Left lung (tissue), 4 donors: ENCODE measurements at regions not wholly inside any gene's neighbourhood (a gene's known extent, or its start where the extent isn't known, plus 50 kb on each side); places are given as distances from the start of the nearest gene placed in this dataset.

ENCODE experiments used
- ATAC-seq: fragments of 200-7000 bp; cut with Tn5 transposase; one replicate; pipeline ENCODE4 v1.9.1; 2020; ENCODE audit warnings: moderate library complexity
- DNase-seq, 4 donors: peaks; one replicate each; pipeline ENCODE4 v3.0.0-alpha.2; 2013 to 2020
- H3K27ac ChIP-seq, 2 donors: fragments of 200-600 bp; sonication (generic) in 1 of 2; one replicate each; pipeline versions ENCODE4 v1.5.0 to v1.8.0; 2020 to 2021
- H3K27me3 ChIP-seq, 2 donors: fragments of 200-600 bp; sonication (generic) in 1 of 2; one replicate each; pipeline versions ENCODE4 v1.5.0 to v1.8.0; 2020 to 2021
- H3K36me3 ChIP-seq, 2 donors: fragments of 200-600 bp; sonication (generic) in 1 of 2; one replicate each; pipeline versions ENCODE4 v1.5.0 to v1.8.0; 2020 to 2021
- H3K4me1 ChIP-seq, 2 donors: fragments of 200-600 bp; one replicate each; pipeline ENCODE4 v1.8.0; 2021
- H3K4me3 ChIP-seq, 2 donors: fragments of 200-600 bp; sonication (generic) in 1 of 2; one replicate each; pipeline versions ENCODE4 v1.5.0 to v1.8.0; 2020 to 2021; ENCODE audit warnings: mild to moderate bottlenecking in 1 of 2
- H3K9me3 ChIP-seq, 2 donors: fragments of 200-600 bp; sonication (generic) in 1 of 2; one replicate each; pipeline versions ENCODE4 v1.5.0 to v1.8.0; 2020 to 2021
- CTCF ChIP-seq, 2 donors: fragments of 200-600 bp; sonication (generic) in 1 of 2; IDR thresholded peaks; one replicate each; pipeline versions ENCODE4 v1.5.0 to v1.8.0; 2021; ENCODE audit warnings: antibody characterized with exemption in 2 of 2
- intact Hi-C, 2 donors: fragments of 100-400 bp; cut with DNase I; formaldehyde crosslinking; loops; one replicate each; pipeline versions ENCODE4 v1.11.2 to v1.14.2; 2022
- donor health status: DM: no; HTN: yes; CAD: no.
- donor health status: DM: no; HTN: no; CAD: no.

- DNase-seq: peak in 1 of 4 donors; percentile 66
- intact Hi-C loops: no loop called here
- Histone ChIP-seq H3K27ac (no peak overlapping the region), H3K27me3 (peaks cover 0 to 18% of the 10 kb centered on the region in 2 donors), H3K4me1 (peaks cover 0 to 7% of the 10 kb centered on the region in 2 donors), H3K9me3 (no peaks in the 10 kb centered on the region), H3K36me3 (no peaks in the 10 kb centered on the region), H3K4me3 (no peak overlapping the region)
- no peak for TF ChIP-seq CTCF (IDR thresholded peaks at IDR 0.05)
- ATAC-seq: no peak
Observed at GRCh38 chr7:347644-348479, 57.9 kb downstream of the FOXL3 start.

- ATAC-seq (no peak), DNase-seq (peak in 1 of 4 donors; percentile 32)
- TF ChIP-seq CTCF (IDR thresholded peaks at IDR 0.05): no peak
- H3K9me3 ChIP-seq: no peaks in the 10 kb centered on the region
- H3K4me3 ChIP-seq: no peak overlapping the region
- peaks cover 0 to 7% of the 10 kb centered on the region in 2 donors for H3K4me1 ChIP-seq
- H3K36me3 ChIP-seq: no peaks in the 10 kb centered on the region
- peaks cover 0 to 20% of the 10 kb centered on the region in 2 donors for H3K27me3 ChIP-seq
- intact Hi-C loops: no loop called here
- no peak overlapping the region for H3K27ac ChIP-seq
Observed at GRCh38 chr7:348480-348844, 58.5 kb downstream of the FOXL3 start.

- intact Hi-C loops: no loop called here
Observed at GRCh38 chr7:348962-349743, 59.2 kb downstream of the FOXL3 start.

GRCh38 chr7:351256-351655 is 61.3 kb downstream of the FOXL3 start:
- no peaks in the 10 kb centered on the region for H3K9me3 ChIP-seq

More at GRCh38 chr7:348962-349743, 59.2 kb downstream of the FOXL3 start:
- Histone ChIP-seq H3K27me3 (peaks cover 0 to 20% of the 10 kb centered on the region in 2 donors), H3K36me3 (no peaks in the 10 kb centered on the region), H3K4me1 (peaks cover 0 to 7% of the 10 kb centered on the region in 2 donors), H3K4me3 (no peak overlapping the region), H3K9me3 (no peaks in the 10 kb centered on the region), H3K27ac (no peak overlapping the region)
- no peak for TF ChIP-seq CTCF (IDR thresholded peaks at IDR 0.05)
- ATAC-seq (no peak), DNase-seq (peak in 1 of 4 donors; percentile 78)

More at GRCh38 chr7:351256-351655, 61.3 kb downstream of the FOXL3 start:
- ATAC-seq (no peak), DNase-seq (peak in 1 of 4 donors; percentile 42)
- no peak for TF ChIP-seq CTCF (IDR thresholded peaks at IDR 0.05)
- Histone ChIP-seq H3K27me3 (peaks cover 0 to 20% of the 10 kb centered on the region in 2 donors), H3K4me3 (no peak overlapping the region), H3K27ac (peak overlapping the region in 1 of 2 donors; percentile 48), H3K4me1 (peaks cover 0 to 7% of the 10 kb centered on the region in 2 donors), H3K36me3 (no peaks in the 10 kb centered on the region)
- intact Hi-C loops: no loop called here
